H9 (cell line): ENCODE measurements at regions not wholly inside any gene's neighbourhood (a gene's known extent, or its start where the extent isn't known, plus 50 kb on each side); places are given as distances from the start of the nearest gene placed in this dataset.

Source experiments
- DNase-seq: peaks from one replicate; pipeline ENCODE4 v3.0.0-alpha.2; 2017
- H2AFZ ChIP-seq: one replicate; pipeline ENCODE4 v1.6.1; 2013; ENCODE audit warnings: mild to moderate bottlenecking, low read length, control low read depth, moderate library complexity
- H2AK5ac ChIP-seq: 2 replicates; pipeline ENCODE4 v1.6.1; 2013; ENCODE audit warnings: low read length, control low read depth, mixed read lengths; ENCODE audit not compliant: insufficient read length
- H2BK120ac ChIP-seq: one replicate; pipeline ENCODE4 v1.6.1; 2013; ENCODE audit warnings: low read depth, mild to moderate bottlenecking, low read length, control low read depth, inconsistent platforms; ENCODE audit not compliant: poor library complexity, severe bottlenecking
- H2BK12ac ChIP-seq: 2 replicates; pipeline ENCODE4 v1.6.1; 2013; ENCODE audit warnings: low read length, control low read depth, mixed read lengths, low read depth; ENCODE audit not compliant: insufficient read length
- H2BK15ac ChIP-seq: 2 replicates; pipeline ENCODE4 v1.6.1; 2013; ENCODE audit warnings: low read depth, low read length, control low read depth
- H2BK20ac ChIP-seq: one replicate; pipeline ENCODE4 v1.6.1; 2013; ENCODE audit warnings: low read depth, mild to moderate bottlenecking, low read length, control low read depth, inconsistent platforms; ENCODE audit not compliant: poor library complexity, severe bottlenecking
- H2BK5ac ChIP-seq: 2 replicates; pipeline ENCODE4 v1.6.1; 2013; ENCODE audit warnings: low read length, control low read depth, mixed read lengths; ENCODE audit not compliant: insufficient read length
- H3K14ac ChIP-seq: 2 replicates; pipeline ENCODE4 v1.6.1; 2013; ENCODE audit warnings: low read length, control low read depth; ENCODE audit not compliant: insufficient read depth
- H3K18ac ChIP-seq: 2 replicates; pipeline ENCODE4 v1.6.1; 2013; ENCODE audit warnings: low read depth, mild to moderate bottlenecking, mixed read lengths, low read length, control low read depth; ENCODE audit not compliant: insufficient read length
- H3K23ac ChIP-seq: 2 replicates; pipeline ENCODE4 v1.6.1; 2013; ENCODE audit warnings: low read length, control low read depth, mixed read lengths, low read depth; ENCODE audit not compliant: insufficient read length
- H3K23me2 ChIP-seq: 2 replicates; pipeline ENCODE4 v1.6.1; 2013; ENCODE audit warnings: low read depth, mild to moderate bottlenecking, mixed read lengths, low read length, control low read depth; ENCODE audit not compliant: insufficient read length, poor library complexity, severe bottlenecking
- H3K27ac ChIP-seq: 2 replicates; pipeline ENCODE4 v1.5.1; 2013; ENCODE audit warnings: low read length, control low read depth, mixed read lengths, low read depth; ENCODE audit not compliant: insufficient read length
- H3K27me3 ChIP-seq: 2 replicates; pipeline ENCODE4 v1.6.1; 2013; ENCODE audit warnings: low read length, control low read depth, inconsistent platforms; ENCODE audit not compliant: insufficient read depth
- H3K4ac ChIP-seq: 2 replicates; pipeline ENCODE4 v1.6.1; 2013; ENCODE audit warnings: low read depth, mild to moderate bottlenecking, control low read depth, inconsistent platforms, low read length, moderate library complexity
- H3K4me1 ChIP-seq: 2 replicates; pipeline ENCODE4 v1.6.1; 2013; ENCODE audit warnings: low read length, control low read depth, inconsistent platforms; ENCODE audit not compliant: insufficient read depth
- H3K4me2 ChIP-seq: 2 replicates; pipeline ENCODE4 v1.6.1; 2013; ENCODE audit warnings: low read length, control low read depth, mixed read lengths; ENCODE audit not compliant: insufficient read length, insufficient read depth
- H3K56ac ChIP-seq: 2 replicates; pipeline ENCODE4 v1.6.1; 2013; ENCODE audit warnings: low read depth, mild to moderate bottlenecking, mixed read lengths, low read length, control low read depth; ENCODE audit not compliant: insufficient read length
- H3K79me1 ChIP-seq: 2 replicates; pipeline ENCODE4 v1.6.1; 2013; ENCODE audit warnings: low read depth, mild to moderate bottlenecking, moderate library complexity, low read length, control low read depth, inconsistent platforms; ENCODE audit not compliant: insufficient read depth, poor library complexity, severe bottlenecking
- H3K79me2 ChIP-seq: 2 replicates; pipeline ENCODE4 v1.6.1; 2013; ENCODE audit warnings: low read length, control low read depth, inconsistent platforms; ENCODE audit not compliant: insufficient read depth
- H3K9ac ChIP-seq: 2 replicates; pipeline ENCODE4 v1.6.1; 2013; ENCODE audit warnings: low read length, control low read depth, mixed read lengths; ENCODE audit not compliant: insufficient read length; ENCODE audit errors: extremely low read depth
- H3K9me3 ChIP-seq: one replicate; pipeline ENCODE4 v1.6.1; 2013; ENCODE audit warnings: low read depth, low read length, inconsistent platforms; ENCODE audit not compliant: control insufficient read depth
- H3T11ph ChIP-seq: one replicate; pipeline ENCODE4 v1.6.1; 2013; ENCODE audit warnings: mild to moderate bottlenecking, low read length, control low read depth, inconsistent platforms
- H4K20me1 ChIP-seq: one replicate; pipeline ENCODE4 v1.6.1; 2013; ENCODE audit not compliant: control insufficient read depth, insufficient read length, insufficient read depth
- H4K5ac ChIP-seq: 2 replicates; pipeline ENCODE4 v1.6.1; 2013; ENCODE audit warnings: low read depth, mild to moderate bottlenecking, mixed read lengths, low read length, control low read depth; ENCODE audit not compliant: insufficient read length
- H4K8ac ChIP-seq: replicated peaks from 2 replicates; pipeline ENCODE4 v1.6.1; 2013; ENCODE audit warnings: low read length, control low read depth, mixed read lengths, low read depth; ENCODE audit not compliant: insufficient read length
- H4K91ac ChIP-seq: 2 replicates; pipeline ENCODE4 v1.6.1; 2013; ENCODE audit warnings: low read depth, mild to moderate bottlenecking, moderate library complexity, mixed read lengths, low read length, control low read depth; ENCODE audit not compliant: insufficient read length
- H3K27ac Mint-ChIP-seq, 3 experiments: 2 replicates in 2 of 3; 3 replicates in 1 of 3; pipeline ENCODE4 v1.8.0; 2020 to 2021; ENCODE audit warnings: mixed read lengths in 3 of 3, mild to moderate bottlenecking in 1 of 3, moderate library complexity in 1 of 3
- H3K27me3 Mint-ChIP-seq: 2 replicates; pipeline ENCODE4 v1.8.0; 2021; ENCODE audit warnings: low read depth, mild to moderate bottlenecking, moderate library complexity, mixed read lengths
- H3K36me3 Mint-ChIP-seq, 3 experiments: 2 replicates in 2 of 3; 3 replicates in 1 of 3; pipeline ENCODE4 v1.8.0; 2020 to 2021; ENCODE audit warnings: low read depth in 3 of 3, mixed read lengths in 3 of 3; ENCODE audit not compliant: insufficient read depth in 1 of 3
- H3K4me1 Mint-ChIP-seq, 2 experiments: 2 replicates each; pipeline ENCODE4 v1.8.0; 2020; ENCODE audit warnings: mixed read lengths in 2 of 2
- H3K4me3 Mint-ChIP-seq, 2 experiments: 2 replicates in 1 of 2; 3 replicates in 1 of 2; pipeline ENCODE4 v1.8.0; 2020 to 2021; ENCODE audit warnings: mild to moderate bottlenecking in 2 of 2, mixed read lengths in 2 of 2, moderate library complexity in 1 of 2
- H3K9me3 Mint-ChIP-seq, 2 experiments: 2 replicates in 1 of 2; 3 replicates in 1 of 2; pipeline ENCODE4 v1.8.0; 2020; ENCODE audit warnings: mild to moderate bottlenecking in 2 of 2, mixed read lengths in 2 of 2, moderate library complexity in 1 of 2
- CTCF ChIP-seq: fragments of 200-600 bp; sonication (generic); conservative IDR thresholded peaks from 3 replicates; pipeline ENCODE4 v1.8.0; 2021; ENCODE audit warnings: antibody characterized with exemption, mild to moderate bottlenecking
- WGBS: extraction: QIAGEN DNeasy Blood & Tissue Kit; methylation state at CpG from one replicate; pipeline ENCODE4 v1.1.7; 2013; ENCODE audit warnings: missing lambda C conversion rate, low lambda C conversion rate, mixed read lengths; ENCODE audit not compliant: insufficient read length; ENCODE audit errors: extremely low coverage; 5-methylcytosine and 5-hydroxymethylcytosine counted together

GRCh38 chr7:115125312-115125711, 203.4 kb downstream of the MDFIC start:
- Histone ChIP-seq H2BK5ac (no peak overlapping the region), H3K23ac (no peak overlapping the region), H2AK5ac (no peak overlapping the region), H3K14ac (no peak overlapping the region), H3K4ac (no peak overlapping the region), H4K20me1 (no peaks in the 10 kb centered on the region), H3K9ac (no peak overlapping the region), H2AFZ (no peak overlapping the region), H3K27me3 (no peaks in the 10 kb centered on the region), H3K27ac (no peak overlapping the region), H4K91ac (no peak overlapping the region), H2BK12ac (no peak overlapping the region), H2BK120ac (no peak overlapping the region), H3K4me1 (no peaks in the 10 kb centered on the region), H4K8ac (no peak overlapping the region), H3T11ph (no peak overlapping the region), H2BK15ac (no peak overlapping the region), H3K9me3 (no peaks in the 10 kb centered on the region), H2BK20ac (no peak overlapping the region), H3K18ac (no peak overlapping the region), H3K79me2 (no peaks in the 10 kb centered on the region), H4K5ac (no peak overlapping the region), H3K23me2 (no peaks in the 10 kb centered on the region), H3K56ac (no peak overlapping the region), H3K4me2 (no peak overlapping the region), H3K79me1 (no peaks in the 10 kb centered on the region)
- H3K9me3 Mint-ChIP-seq = peaks cover 0 to 3% of the 10 kb centered on the region in 2 experiments; a peak in 1 of 5 replicates
- H3K27ac Mint-ChIP-seq = no peak overlapping the region
- H3K27me3 Mint-ChIP-seq = no peaks in the 10 kb centered on the region
- H3K4me3 Mint-ChIP-seq = no peak overlapping the region
- no peaks in the 10 kb centered on the region; a peak in 2 of 7 replicates for H3K36me3 Mint-ChIP-seq
- WGBS = no CpG with 5 or more reads among the region's 3 CpGs
- no peak for TF ChIP-seq CTCF
- H3K4me1 Mint-ChIP-seq = no peaks in the 10 kb centered on the region
- DNase-seq = no peak
